Occipital lobe (tissue), 1 donor: ENCODE measurements at regions not wholly inside any gene's neighbourhood (a gene's known extent, or its start where the extent isn't known, plus 50 kb on each side); places are given as distances from the start of the nearest gene placed in this dataset.

Source experiments
- DNase-seq: peaks from one replicate; lab custom pipeline; 2025; lab: John Stamatoyannopoulos, UW

DNA sequence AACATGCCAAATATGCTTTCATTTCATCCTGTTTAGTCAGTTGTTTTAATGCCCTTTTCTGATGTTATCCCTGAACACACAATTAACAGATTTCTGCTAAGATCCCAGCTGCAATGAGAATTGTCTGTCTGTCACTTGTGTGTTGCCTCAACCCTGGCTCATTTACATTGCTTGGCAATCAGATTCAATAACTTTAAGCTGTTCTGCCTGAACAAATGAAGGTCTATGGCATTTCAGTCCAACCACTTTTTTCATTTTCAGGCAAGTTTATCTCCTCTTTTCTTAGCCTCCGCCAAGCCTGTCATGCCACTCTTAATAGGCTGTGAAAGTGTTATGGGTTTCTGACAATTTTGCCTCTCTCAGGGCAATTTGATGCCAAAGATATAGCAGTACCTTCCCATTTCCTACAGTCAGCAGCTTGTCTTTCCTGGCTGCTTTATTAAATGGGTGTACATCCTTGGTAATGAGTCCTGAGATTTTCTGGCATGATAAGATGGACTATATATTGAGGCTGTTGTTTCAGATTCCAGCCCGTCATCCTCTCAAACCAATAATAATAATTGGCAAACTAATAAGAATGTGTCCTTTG is 68.7 kb upstream of the ADAMTS9 start:
- DNase-seq, result no peak

DNA sequence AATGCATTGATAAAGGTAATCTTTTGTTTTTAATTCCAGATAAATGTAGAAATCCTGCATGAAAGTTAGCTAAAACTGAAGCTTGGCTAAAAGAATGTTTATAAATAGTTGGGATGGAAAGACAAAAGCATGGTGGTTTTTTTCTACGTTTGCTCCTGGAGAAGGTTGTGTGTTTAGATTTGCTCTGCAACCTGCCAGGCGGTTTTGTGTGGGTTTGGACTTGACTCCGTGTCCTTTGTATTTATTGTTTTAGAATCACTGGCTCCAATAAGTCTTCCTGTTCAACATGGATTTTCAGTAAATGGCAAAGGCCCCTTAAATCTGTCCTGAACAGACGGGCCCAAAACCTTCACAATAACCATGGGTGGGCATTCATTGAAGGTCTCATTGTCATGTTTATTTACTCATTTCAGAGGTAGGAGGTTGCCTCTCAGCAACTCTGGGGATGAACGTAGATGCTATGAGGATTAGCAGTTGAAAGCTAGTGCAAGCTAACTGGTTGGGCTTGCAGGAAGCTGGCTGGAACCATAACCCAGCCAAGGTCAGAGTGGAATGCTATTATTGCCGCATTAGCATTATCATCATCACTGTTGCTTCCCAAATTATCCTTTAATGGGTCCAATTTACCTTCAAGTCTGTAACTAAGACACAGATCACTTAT is 60.6 kb upstream of the ADAMTS9 start:
- no peak for DNase-seq

DNA sequence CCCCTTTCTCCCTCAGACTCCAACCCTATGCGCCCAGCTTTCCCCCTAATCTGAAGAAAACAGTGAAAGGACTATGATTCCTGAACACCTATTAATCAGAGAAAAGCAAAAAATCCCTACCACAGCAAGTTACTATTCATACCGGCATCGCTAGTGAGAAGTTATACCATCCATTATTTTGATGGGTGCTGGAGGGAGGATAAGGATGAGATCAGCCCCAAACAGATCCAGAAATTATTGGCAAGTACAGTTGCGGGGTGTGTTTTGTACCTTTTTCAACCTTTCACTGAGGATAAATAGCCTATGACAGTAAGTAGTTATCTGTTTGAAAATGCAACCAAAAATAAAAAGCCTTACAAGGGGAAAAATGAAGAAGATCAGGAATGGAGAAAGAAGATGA is 59.9 kb upstream of the ADAMTS9 start:
- no peak for DNase-seq

DNA sequence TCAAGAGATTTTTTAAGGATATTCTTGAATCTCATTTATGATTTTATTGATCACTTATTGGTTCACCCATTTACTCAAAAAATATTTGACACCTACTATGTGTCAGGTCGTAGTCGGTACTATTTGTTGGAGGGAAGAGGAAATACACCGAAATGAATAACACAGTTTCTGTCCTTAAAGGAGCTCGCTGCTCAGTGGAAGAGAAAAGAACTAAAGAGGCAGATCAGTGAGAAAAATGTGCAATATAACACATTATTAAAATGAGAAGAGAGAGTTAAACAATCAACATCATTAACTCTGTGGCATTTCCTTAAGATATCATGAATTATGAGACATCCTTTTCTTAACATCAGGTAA is 56.1 kb upstream of the ADAMTS9 start:
- no peak for DNase-seq

DNA sequence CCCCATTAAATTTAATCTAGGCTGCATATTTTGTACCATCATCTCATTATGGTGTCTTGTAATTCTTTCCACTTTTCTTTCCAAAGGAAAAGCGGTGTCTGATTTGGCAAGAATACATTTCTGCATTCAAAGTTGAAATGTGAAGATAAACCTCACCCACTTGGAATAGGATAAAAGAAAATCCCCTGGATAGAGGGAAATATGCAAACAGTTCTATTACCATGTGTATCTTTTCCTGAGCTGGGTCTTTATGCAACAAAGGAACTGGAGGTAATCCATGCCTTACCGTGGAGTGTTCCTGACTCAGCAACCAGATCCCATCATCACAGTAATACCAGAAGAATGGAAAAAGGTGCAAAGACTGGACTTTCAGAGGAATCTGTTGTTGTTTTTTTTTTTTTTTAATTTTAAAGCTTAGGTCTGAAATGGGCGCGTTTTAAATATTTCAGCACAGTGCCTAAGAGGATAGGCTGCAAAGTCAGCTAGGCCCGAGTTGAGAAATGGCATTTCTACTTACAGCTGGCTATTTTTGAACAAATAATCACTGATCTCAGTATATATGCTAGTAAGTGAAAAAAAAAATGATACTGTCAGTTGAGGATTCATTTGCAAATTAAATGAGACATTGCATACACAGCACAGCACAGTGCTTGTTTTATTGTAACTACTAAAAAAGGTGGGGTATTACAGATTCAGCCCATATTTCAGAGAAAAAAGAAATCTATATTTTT is 55.5 kb upstream of the ADAMTS9 start:
- no peak for DNase-seq

DNA sequence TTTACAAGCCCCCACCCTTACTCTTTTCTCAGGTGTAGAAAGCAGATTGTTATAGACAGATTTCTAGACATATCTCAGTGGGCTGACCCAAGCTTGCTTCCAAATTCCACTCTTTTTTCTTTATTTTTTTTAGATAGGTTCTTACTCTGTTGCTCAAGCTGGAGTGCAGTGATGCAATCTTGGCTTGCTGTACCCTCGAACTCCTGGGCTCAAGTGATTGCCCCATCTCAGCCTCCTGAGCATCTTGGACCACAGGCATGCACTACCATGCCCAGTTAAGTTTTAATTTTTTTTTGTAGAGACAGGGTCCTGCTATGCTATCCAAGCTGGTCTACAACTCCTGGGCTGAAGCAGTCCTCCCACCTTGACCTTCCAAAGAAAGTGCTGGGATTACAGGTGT is 53.5 kb upstream of the ADAMTS9 start:
- DNase-seq, result no peak

DNA sequence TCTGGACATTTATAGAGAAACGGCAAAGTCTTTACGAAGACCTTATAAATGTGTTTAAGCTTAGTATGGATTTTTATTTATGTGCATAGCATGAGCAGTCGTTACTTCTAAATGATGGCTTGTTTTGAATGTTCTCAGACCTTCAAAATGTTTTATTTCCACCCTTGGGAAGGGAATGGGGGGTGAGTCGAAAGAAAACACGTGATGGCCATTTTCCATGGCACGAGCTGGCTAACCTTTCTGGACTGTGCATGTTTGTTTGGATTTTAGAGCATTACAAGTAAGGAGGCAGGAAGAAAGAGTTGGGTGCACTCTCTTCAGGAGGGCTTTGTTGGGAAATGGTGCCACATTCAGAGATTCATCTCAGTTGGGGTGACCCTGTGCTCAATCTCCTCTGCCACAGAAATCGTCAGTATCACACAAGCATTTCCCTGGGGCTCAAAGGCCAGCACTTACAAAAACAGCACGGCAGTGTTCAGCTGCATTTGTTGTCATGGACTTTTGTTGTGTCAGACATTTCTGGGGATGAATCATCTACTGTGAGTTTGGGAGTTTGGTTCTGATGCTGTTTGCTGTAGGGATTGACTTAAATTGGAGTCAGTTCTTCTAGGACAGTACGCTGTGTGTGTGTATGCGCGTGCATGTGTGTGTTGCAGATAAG is 52.3 kb upstream of the ADAMTS9 start:
- DNase-seq, result no peak
